HG02623 (cell line): ENCODE measurements at regions not wholly inside any gene's neighbourhood (a gene's known extent, or its start where the extent isn't known, plus 50 kb on each side); places are given as distances from the start of the nearest gene placed in this dataset.

ENCODE experiments used
- ATAC-seq: cut with Tn5 transposase; IDR thresholded peaks from one replicate; pipeline ENCODE4 v1.9.1; 2021; ENCODE audit warnings: moderate library complexity; ENCODE audit not compliant: unreplicated experiment

DNA sequence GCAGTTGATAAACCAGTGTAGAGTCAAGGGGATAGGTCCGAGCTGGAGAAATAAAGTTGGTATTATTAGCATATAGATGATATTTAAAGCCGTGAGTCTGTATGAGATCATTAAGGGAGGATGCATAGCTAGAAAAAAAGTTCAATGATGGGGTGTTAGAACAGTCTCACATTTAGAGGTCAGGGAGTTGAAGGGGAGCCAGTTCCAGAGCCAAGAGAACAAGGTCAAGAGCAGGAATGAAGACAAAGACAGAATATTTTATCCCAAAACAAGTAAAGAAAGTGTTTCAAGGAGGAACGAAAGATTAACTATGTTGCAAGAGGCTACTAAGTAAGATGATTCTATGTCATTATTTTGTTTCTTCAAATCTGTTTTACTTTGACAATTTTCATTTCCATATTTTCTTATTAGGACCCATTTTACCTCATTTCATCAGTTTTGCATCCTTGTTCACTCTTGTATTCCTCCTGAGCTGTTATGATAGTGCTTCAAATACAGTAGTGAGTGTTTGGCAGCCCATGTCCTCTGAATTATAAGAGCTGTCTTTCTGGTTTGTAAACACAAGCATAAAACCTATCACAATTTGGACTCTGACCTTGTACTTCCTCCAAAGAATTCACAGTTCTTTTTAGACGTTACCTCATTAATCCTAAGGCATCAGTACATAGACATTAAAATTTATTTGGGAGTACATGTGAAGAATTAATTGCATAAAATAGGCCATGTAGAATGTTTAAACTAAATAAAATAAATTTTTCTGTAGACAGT, 695.7 kb upstream of the NECTIN3 start:
- no peak for ATAC-seq

DNA sequence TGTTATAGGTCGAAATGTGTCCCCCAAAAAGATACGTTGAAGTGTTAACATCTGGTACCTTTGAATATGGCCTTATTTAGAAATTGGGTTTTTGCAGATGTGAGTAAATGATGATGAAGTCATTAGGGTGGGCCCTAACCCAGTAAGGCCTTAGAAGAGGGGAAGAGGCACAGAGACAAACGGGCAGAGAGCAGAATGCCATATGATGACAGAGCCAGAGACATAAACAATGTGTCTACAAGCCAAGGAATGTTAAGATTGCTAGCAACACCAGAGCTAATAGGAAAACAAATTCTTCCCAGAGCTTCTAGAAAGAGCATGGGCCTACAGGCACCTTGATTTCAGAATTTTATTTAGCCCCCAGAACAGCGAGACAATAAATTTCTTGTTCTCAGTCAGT, 693.1 kb upstream of the NECTIN3 start:
- ATAC-seq: no peak

- ATAC-seq: no peak
Measured at GRCh38 chr3:110381992-110382391, 689.6 kb upstream of the NECTIN3 start.

- ATAC-seq: no peak
Measured at GRCh38 chr3:110383356-110383755, 688.3 kb upstream of the NECTIN3 start.

DNA sequence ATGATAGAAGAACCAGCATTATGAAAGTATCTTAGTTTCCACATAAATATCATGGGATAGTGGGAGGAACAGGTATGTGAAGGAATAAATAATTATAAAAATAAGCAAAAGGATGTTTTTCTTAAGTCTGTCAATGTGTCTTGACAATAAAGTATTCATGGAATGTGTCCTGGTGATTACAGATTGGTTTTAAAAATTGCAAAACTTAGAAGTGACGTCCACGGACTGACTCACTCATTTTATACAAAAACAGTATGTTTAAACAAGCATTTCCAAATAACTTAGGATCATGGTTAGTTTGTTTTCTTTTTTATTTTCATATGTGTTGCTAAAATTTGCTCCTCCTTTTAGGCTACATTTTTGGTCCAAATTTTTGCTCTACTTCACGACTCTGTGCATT, 687.0 kb upstream of the NECTIN3 start:
- no peak for ATAC-seq

DNA sequence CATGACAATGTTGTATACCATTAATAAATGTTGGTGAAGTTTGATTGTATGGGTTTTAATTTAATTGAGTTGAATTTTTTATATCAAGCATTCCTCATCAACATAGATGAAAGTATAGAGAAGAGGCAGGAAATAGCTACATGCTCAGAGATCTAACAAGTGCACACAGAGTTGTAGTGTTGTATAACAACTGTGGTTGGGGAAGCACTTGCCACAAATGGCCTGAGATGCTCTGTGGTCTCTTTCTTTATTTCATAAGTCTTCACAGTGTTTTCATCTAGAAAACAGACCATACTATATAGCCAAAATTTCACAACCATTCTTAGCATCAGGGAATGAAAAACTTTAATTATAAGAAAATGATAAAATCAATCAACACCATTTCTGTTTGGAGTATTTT, 682.6 kb upstream of the NECTIN3 start:
- ATAC-seq: no peak

- no peak for ATAC-seq
Measured at GRCh38 chr3:110390372-110390771, 681.2 kb upstream of the NECTIN3 start.

DNA sequence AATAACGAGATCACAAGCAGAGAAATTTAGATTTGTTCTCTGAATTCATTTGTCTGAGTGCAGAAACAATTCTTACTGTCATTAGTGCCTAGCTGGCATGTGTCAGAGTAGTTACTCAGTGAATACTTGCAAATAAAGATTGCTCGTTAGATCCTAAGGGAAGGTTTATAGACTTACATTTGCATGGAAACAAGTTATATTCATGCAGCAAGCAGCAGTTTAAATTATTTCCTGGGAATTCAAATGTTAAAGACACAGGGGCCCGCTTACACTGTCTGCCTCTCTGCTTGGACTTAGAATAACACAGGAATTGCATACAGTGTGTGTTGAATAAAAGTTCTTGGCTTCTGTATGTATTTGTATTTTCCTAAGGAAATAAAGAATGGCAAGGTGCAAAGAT, 680.6 kb upstream of the NECTIN3 start:
- ATAC-seq: no peak

DNA sequence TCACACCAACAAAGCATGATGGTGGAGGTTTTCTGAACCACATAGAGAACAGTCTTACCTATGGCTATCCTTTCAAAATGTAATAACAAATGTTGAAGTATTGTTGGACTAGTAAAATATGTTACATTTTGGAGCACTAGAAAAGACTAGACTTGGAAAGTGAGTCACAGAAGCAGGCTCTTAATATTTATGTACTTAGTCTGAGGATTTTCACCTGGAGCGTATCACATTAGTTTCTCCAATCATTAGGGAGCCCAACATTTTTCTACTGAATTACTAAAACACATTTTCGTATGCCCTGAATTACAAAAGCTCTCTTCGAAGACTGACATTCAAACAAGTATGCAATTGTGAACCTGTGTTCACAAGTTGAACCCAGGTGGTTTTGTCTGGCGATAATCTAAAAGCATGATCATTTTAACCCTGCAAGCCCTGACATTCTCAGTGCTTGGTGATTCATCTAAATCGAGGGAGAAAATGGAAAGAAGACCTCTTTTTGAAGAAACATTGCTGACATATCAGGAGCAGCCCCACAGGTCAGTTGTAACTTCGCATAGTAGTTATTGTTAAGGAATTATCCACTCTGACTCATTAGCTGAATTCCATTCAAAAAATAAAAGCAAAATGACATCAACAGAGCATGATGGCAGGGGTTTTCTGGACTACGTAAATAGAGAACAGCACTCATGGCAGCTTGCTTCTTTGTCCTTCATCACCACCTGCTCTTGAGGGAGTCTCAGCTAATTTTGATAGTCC, 679.8 kb upstream of the NECTIN3 start:
- ATAC-seq: no peak

- ATAC-seq: no peak
Measured at GRCh38 chr3:110393941-110394340, 677.7 kb upstream of the NECTIN3 start.

DNA sequence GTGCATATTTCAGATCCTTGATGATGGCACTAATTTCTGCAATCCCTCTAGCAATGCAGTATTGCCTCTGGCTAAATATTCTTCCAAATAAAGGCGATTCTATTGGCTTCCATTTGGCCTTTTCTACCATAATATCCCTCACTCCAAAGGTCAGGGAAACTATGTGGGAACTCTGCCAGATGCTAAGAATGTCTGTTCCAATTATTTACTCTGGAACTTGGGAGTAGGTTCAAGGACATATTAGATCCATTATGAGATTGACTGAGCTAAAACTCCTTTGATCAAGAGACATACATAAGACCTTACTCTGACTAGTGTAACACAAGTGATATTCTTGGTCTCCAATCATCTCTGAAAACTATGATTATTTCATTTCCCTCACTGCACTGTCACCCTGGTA, 674.5 kb upstream of the NECTIN3 start:
- ATAC-seq: no peak

GRCh38 chr3:110400315-110400714, 671.3 kb upstream of the NECTIN3 start:
- no peak for ATAC-seq

GRCh38 chr3:110405830-110406585, 665.6 kb upstream of the NECTIN3 start:
- ATAC-seq: no peak

DNA sequence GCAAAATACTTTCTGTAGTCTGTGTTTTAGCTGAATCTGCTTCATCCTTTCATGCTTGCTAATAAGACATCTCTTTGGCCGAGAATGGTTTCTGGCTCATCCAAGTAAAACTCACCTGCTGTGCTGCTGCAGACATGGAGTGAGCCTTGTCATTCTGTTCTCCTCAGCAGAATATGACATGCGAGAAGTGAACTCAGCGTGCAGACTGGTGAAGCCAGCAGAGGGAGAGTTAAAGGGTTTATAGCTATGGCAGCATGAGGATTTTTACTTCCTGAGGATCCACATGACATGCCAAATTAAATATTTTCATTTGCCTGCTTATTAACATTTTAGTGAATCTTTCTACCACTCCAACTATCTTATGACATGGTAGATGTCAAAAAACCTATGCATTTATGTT, 658.4 kb upstream of the NECTIN3 start:
- no peak for ATAC-seq

DNA sequence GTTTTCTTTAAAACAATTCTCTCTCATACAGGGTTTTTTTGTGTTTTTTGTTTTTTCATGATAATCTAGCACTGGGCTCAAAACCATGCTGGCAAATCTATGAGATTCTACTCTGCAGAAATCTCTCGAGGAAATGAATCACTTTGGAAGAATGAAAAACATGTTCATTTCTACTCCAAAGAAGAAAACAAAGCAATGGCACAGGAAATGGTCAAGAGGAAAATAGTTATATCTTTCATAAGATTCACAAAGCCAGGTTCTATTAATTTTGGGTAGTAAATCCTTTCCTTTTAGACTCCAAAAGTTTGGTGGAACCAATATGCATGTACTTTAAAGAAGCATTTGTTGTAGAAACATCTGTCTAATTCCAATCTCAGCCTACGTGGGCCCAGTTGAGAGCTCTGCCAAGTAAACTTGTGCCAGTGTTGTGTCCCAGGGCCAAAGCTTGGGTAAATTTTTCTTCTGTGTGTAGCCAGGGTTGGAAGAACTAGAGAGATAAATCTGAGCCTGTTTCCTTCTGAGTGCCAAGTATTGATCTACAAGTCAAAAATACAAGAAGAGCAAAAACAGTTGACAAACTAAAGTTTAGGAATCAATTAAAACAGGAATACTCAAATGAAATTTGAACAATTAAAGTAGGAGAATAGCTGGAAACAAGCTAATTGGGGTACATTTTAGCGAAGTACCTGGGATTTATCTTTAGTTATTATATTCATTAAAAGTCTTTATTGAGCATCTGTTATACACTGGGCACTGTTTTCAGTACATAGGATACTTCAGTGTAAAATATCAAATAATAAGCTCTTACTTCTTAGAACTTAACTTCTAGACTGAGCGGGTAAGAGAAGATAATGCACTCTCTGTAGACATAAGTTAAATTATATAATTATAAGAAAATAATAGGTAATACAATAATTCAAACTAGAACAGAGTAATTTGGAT, 657.5 kb upstream of the NECTIN3 start:
- no peak for ATAC-seq

- ATAC-seq: no peak
Measured at GRCh38 chr3:110414855-110415254, 656.8 kb upstream of the NECTIN3 start.

GRCh38 chr3:110419096-110419495, 652.5 kb upstream of the NECTIN3 start:
- ATAC-seq: no peak

DNA sequence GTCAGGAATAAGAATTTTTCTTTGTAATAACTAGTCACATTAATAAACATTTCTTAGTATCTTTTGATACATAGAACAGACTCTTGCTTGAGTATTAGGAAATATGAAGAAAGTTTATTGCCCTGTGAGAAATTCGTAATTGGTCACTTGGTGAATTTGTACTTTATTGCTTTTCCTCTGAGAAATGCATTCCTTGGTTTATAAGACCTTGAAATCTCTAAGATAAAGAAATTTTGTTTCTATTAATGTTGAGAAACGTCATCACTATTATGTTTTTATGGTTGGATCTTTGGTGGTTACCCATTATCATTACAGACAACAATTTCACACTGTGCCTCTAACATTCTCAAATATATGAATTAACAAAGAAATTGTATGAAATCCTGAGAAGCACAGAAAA, 652.0 kb upstream of the NECTIN3 start:
- ATAC-seq: no peak

DNA sequence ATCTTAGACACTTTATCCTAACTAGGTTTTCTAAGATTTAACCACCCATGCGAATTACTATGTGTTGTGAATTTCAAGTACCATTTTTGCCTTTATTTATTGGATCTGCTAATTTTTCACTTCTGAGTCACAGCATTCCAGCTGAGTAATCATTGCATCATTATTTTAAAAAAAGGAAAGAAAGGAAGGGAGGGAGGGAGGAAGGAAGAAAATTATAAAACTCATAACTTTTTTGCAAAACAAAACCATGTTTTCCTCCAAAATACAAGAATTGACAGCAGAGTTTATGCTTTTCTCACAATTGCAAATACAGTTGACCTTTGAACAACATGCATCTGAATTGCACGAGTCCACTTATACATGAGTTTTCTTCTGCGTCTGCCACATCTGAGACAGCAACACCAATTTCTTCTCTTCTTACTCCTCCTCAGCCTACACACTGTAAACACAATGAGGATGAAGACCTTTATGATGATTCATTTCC, 651.4 kb upstream of the NECTIN3 start:
- ATAC-seq: no peak

GRCh38 chr3:110423276-110423675, 648.3 kb upstream of the NECTIN3 start:
- no peak for ATAC-seq

- ATAC-seq: no peak
Measured at GRCh38 chr3:110430146-110430545, 641.5 kb upstream of the NECTIN3 start.
